ENCODE measurements at regions not wholly inside any gene's neighbourhood (a gene's known extent, or its start where the extent isn't known, plus 50 kb on each side); places are given as distances from the start of the nearest gene placed in this dataset.

- H3K36me3 ChIP-seq (replicated peaks in 1 of 2; ENCODE audit: control insufficient read depth in 1 of 2, insufficient read depth in 2 of 2, low read length in 2 of 2), result no peaks in the 10 kb centered on the region
- no peak for DNase-seq
- H4K20me1 ChIP-seq (ENCODE audit: insufficient read depth, low read length), result no peaks in the 10 kb centered on the region
- Mint-ChIP-seq H3K4me1 (no peaks in the 10 kb centered on the region), H3K9me3 (peaks cover 0 to 1% (median 0%) of the 10 kb centered on the region in 7 donors), H3K27me3 (ENCODE audit: low read depth in 3 of 3) (peaks cover 0 to 4% (median 0%) of the 10 kb centered on the region in 3 donors), H3K27ac (no peak overlapping the region), H3K36me3 (no peaks in the 10 kb centered on the region), H3K4me3 (no peak overlapping the region)
- H3K79me2 ChIP-seq (ENCODE audit: insufficient read depth, low read length), result no peaks in the 10 kb centered on the region
- no peak overlapping the region for H3K27ac ChIP-seq (ENCODE audit: low read depth in 1 of 2, low read length in 2 of 2)
- H3K4me2 ChIP-seq (replicated peaks; ENCODE audit: extremely low read depth, low read length, poor library complexity, severe bottlenecking), result no peak overlapping the region
- H3K4me3 ChIP-seq (replicated peaks in 1 of 3; ENCODE audit: low read depth in 2 of 3, low read length in 3 of 3), result no peak overlapping the region
- H3K9ac ChIP-seq (ENCODE audit: insufficient read depth, low read length, poor library complexity, severe bottlenecking), result no peak overlapping the region
- no CpG with 5 or more reads among the region's 7 CpGs for WGBS (ENCODE audit: insufficient coverage)
- H3K27me3 ChIP-seq (ENCODE audit: control insufficient read depth in 2 of 2, insufficient read depth in 2 of 2, low read length in 2 of 2), result no peaks in the 10 kb centered on the region
- TF ChIP-seq, protein P1, sequence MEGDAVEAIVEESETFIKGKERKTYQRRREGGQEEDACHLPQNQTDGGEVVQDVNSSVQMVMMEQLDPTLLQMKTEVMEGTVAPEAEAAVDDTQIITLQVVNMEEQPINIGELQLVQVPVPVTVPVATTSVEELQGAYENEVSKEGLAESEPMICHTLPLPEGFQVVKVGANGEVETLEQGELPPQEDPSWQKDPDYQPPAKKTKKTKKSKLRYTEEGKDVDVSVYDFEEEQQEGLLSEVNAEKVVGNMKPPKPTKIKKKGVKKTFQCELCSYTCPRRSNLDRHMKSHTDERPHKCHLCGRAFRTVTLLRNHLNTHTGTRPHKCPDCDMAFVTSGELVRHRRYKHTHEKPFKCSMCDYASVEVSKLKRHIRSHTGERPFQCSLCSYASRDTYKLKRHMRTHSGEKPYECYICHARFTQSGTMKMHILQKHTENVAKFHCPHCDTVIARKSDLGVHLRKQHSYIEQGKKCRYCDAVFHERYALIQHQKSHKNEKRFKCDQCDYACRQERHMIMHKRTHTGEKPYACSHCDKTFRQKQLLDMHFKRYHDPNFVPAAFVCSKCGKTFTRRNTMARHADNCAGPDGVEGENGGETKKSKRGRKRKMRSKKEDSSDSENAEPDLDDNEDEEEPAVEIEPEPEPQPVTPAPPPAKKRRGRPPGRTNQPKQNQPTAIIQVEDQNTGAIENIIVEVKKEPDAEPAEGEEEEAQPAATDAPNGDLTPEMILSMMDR (IDR thresholded peaks at IDR 0.05), result no peak
- intact Hi-C loops (cut with micrococcal nuclease), result no loop called here
- no peaks in the 10 kb centered on the region for H3K4me1 ChIP-seq (ENCODE audit: control insufficient read depth in 1 of 2, insufficient read depth in 2 of 2, low read length in 2 of 2)
- H2AFZ ChIP-seq (ENCODE audit: insufficient read depth, low read depth, low read length, poor library complexity, severe bottlenecking), result no peak overlapping the region
- no peaks in the 10 kb centered on the region for H3K9me3 ChIP-seq (replicated peaks in 1 of 2; ENCODE audit: control insufficient read depth in 1 of 2, insufficient read depth in 1 of 2, low read length in 2 of 2)
Measured at GRCh38 chr6:82442061-82442719, 78.6 kb downstream of the TPBG start.

DNA sequence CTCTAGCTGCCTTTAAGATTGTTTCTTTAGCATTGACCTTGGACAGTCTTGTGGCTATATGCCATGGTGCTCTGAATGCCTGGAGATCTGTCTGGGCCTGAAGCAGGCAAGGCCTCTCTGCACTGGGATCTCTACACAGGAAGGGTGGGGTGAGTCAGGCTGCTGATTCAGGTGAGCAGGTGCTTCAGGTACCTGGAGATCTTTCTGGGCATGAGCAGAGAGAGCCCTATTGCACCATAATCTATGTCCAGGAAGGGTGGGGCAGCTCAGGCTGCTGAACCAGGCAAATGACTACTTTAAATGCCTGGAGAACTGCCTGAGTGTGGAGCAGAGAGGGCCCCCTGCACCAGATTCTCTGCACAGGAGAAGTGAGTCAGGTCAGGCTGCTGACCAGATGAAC is 94.5 kb downstream of the TPBG start:
- Mint-ChIP-seq H3K27me3 (ENCODE audit: low read depth in 3 of 3) (peaks cover 0 to 1% (median 0%) of the 10 kb centered on the region in 3 donors), H3K9me3 (peaks cover 4 to 28% (median 12%) of the 10 kb centered on the region in 7 donors), H3K4me3 (no peak overlapping the region), H3K4me1 (no peaks in the 10 kb centered on the region), H3K27ac (no peak overlapping the region), H3K36me3 (no peaks in the 10 kb centered on the region)
- Histone ChIP-seq H3K36me3 (replicated peaks in 1 of 2; ENCODE audit: control insufficient read depth in 1 of 2, insufficient read depth in 2 of 2, low read length in 2 of 2) (no peaks in the 10 kb centered on the region), H3K9me3 (replicated peaks in 1 of 2; ENCODE audit: control insufficient read depth in 1 of 2, insufficient read depth in 1 of 2, low read length in 2 of 2) (peaks cover 13 to 21% of the 10 kb centered on the region in 2 donors), H3K9ac (ENCODE audit: insufficient read depth, low read length, poor library complexity, severe bottlenecking) (no peak overlapping the region), H4K20me1 (ENCODE audit: insufficient read depth, low read length) (no peaks in the 10 kb centered on the region), H3K79me2 (ENCODE audit: insufficient read depth, low read length) (no peaks in the 10 kb centered on the region), H3K27me3 (ENCODE audit: control insufficient read depth in 2 of 2, insufficient read depth in 2 of 2, low read length in 2 of 2) (no peaks in the 10 kb centered on the region), H3K4me1 (ENCODE audit: control insufficient read depth in 1 of 2, insufficient read depth in 2 of 2, low read length in 2 of 2) (no peaks in the 10 kb centered on the region), H3K4me3 (replicated peaks in 1 of 3; ENCODE audit: low read depth in 2 of 3, low read length in 3 of 3) (no peak overlapping the region), H3K27ac (ENCODE audit: low read depth in 1 of 2, low read length in 2 of 2) (no peak overlapping the region), H3K4me2 (replicated peaks; ENCODE audit: extremely low read depth, low read length, poor library complexity, severe bottlenecking) (no peak overlapping the region), H2AFZ (ENCODE audit: insufficient read depth, low read depth, low read length, poor library complexity, severe bottlenecking) (no peak overlapping the region)
- TF ChIP-seq, protein P1 (IDR thresholded peaks at IDR 0.05), result no peak
- intact Hi-C loops (cut with micrococcal nuclease), result no loop called here
- no peak for DNase-seq
